IMR-90 (cell line): ENCODE measurements at regions not wholly inside any gene's neighbourhood (a gene's known extent, or its start where the extent isn't known, plus 50 kb on each side); places are given as distances from the start of the nearest gene placed in this dataset.

Source experiments
- ATAC-seq: fragments of 200-7000 bp; cut with Tn5 transposase; 2 replicates; pipeline ENCODE4 v1.9.1; 2020; ENCODE audit warnings: low read depth, mild to moderate bottlenecking, moderate library complexity
- BruUV-seq: library from RNA; stranded (reverse); fragments of 400-500 nt; replicated peaks from 2 replicates; lab custom pipeline; 2021; lab: Mats Ljungman, UMichigan
- CTCF ChIA-PET: fragments of 300-600 bp; formaldehyde crosslinking; extraction: SDS; loops from one replicate; lab custom pipeline; 2021; ENCODE audit warnings: antibody characterized with exemption; lab: Yijun Ruan, JAX
- POLR2A ChIA-PET: fragments of 300-600 bp; sonication (Branson Sonifier 250); formaldehyde crosslinking; loops from one replicate; lab custom pipeline; 2022; ENCODE audit warnings: antibody characterized with exemption; ENCODE audit not compliant: unreplicated experiment; lab: Charles Lee
- DNase-seq: peaks from one replicate; pipeline ENCODE4 v3.0.0; 2013
- H2AFZ ChIP-seq: replicated peaks from 2 replicates; pipeline ENCODE3; 2013; ENCODE audit warnings: low read length, mild to moderate bottlenecking; ENCODE audit not compliant: poor library complexity
- H2AK5ac ChIP-seq: 2 replicates; pipeline ENCODE4 v1.6.1; 2013; ENCODE audit warnings: low read depth, low read length, inconsistent platforms
- H2AK9ac ChIP-seq: replicated peaks from 2 replicates; pipeline ENCODE3; 2013; ENCODE audit warnings: mild to moderate bottlenecking, low read depth, low read length, moderate library complexity; ENCODE audit not compliant: poor library complexity
- H2BK120ac ChIP-seq: 2 replicates; pipeline ENCODE4 v1.6.1; 2013; ENCODE audit warnings: low read depth, low read length, inconsistent platforms
- H2BK15ac ChIP-seq: 3 replicates; pipeline ENCODE4 v1.6.1; 2013; ENCODE audit warnings: low read depth, low read length, inconsistent platforms
- H2BK20ac ChIP-seq: 2 replicates; pipeline ENCODE4 v1.6.1; 2013; ENCODE audit warnings: low read depth, mild to moderate bottlenecking, inconsistent platforms, low read length, moderate library complexity
- H2BK5ac ChIP-seq: 2 replicates; pipeline ENCODE4 v1.6.1; 2013; ENCODE audit warnings: mild to moderate bottlenecking, low read depth, low read length, inconsistent platforms; ENCODE audit not compliant: poor library complexity, severe bottlenecking
- H3K14ac ChIP-seq: replicated peaks from 2 replicates; pipeline ENCODE4 v1.6.1; 2013; ENCODE audit warnings: low read depth, low read length, inconsistent platforms
- H3K18ac ChIP-seq: 2 replicates; pipeline ENCODE4 v1.6.1; 2013; ENCODE audit warnings: low read depth, low read length, control low read depth
- H3K23ac ChIP-seq: 2 replicates; pipeline ENCODE4 v1.6.1; 2013; ENCODE audit warnings: low read depth, low read length, inconsistent platforms
- H3K27ac ChIP-seq: 2 replicates; pipeline ENCODE4 v1.5.1; 2013; ENCODE audit warnings: mild to moderate bottlenecking, control low read depth, low read length; ENCODE audit not compliant: insufficient read depth
- H3K27me3 ChIP-seq: 2 replicates; pipeline ENCODE4 v1.6.1; 2013; ENCODE audit warnings: low read length; ENCODE audit not compliant: control insufficient read depth, insufficient read depth
- H3K36me3 ChIP-seq: 2 replicates; pipeline ENCODE4 v1.6.1; 2013; ENCODE audit warnings: low read length, mixed read lengths; ENCODE audit not compliant: control insufficient read depth, insufficient read depth
- H3K4ac ChIP-seq: 2 replicates; pipeline ENCODE4 v1.6.1; 2013; ENCODE audit warnings: low read depth, low read length, inconsistent platforms
- H3K4me1 ChIP-seq: 2 replicates; pipeline ENCODE4 v1.6.1; 2013; ENCODE audit warnings: low read length, mixed read lengths; ENCODE audit not compliant: control insufficient read depth, insufficient read depth
- H3K4me2 ChIP-seq: 2 replicates; pipeline ENCODE4 v1.6.1; 2013; ENCODE audit warnings: low read depth, mild to moderate bottlenecking, control low read depth, low read length, moderate library complexity
- H3K4me3 ChIP-seq: 2 replicates; pipeline ENCODE4 v1.5.1; 2013; ENCODE audit warnings: low read depth, mild to moderate bottlenecking, control low read depth, low read length, moderate library complexity; ENCODE audit not compliant: insufficient read depth
- H3K56ac ChIP-seq: 2 replicates; pipeline ENCODE4 v1.6.1; 2013; ENCODE audit warnings: low read length, inconsistent platforms; ENCODE audit not compliant: insufficient read depth; ENCODE audit errors: extremely low read depth
- H3K79me1 ChIP-seq, 2 experiments: 2 replicates each; pipeline ENCODE4 v1.6.1; 2013; ENCODE audit warnings: low read length in 2 of 2, inconsistent platforms in 1 of 2, low read depth in 1 of 2
- H3K9ac ChIP-seq: 2 replicates; pipeline ENCODE4 v1.6.1; 2013; ENCODE audit warnings: low read depth, low read length, control low read depth
- H3K9me1 ChIP-seq: 2 replicates; pipeline ENCODE4 v1.6.1; 2013; ENCODE audit warnings: low read length, inconsistent platforms; ENCODE audit not compliant: insufficient read depth
- H3K9me3 ChIP-seq: 2 replicates; pipeline ENCODE4 v1.6.1; 2013; ENCODE audit warnings: low read length; ENCODE audit not compliant: control insufficient read depth, insufficient read depth
- H4K20me1 ChIP-seq: 2 replicates; pipeline ENCODE4 v1.6.1; 2013; ENCODE audit warnings: low read length, inconsistent platforms; ENCODE audit not compliant: insufficient read depth
- H4K5ac ChIP-seq: 2 replicates; pipeline ENCODE4 v1.6.1; 2013; ENCODE audit warnings: mild to moderate bottlenecking, low read depth, low read length, control low read depth
- H4K8ac ChIP-seq, 2 experiments: 2 replicates each; pipeline ENCODE4 v1.6.1; 2013; ENCODE audit warnings: low read depth in 2 of 2, low read length in 2 of 2, control low read depth in 1 of 2, inconsistent platforms in 1 of 2
- H4K91ac ChIP-seq: 2 replicates; pipeline ENCODE4 v1.6.1; 2013; ENCODE audit warnings: low read depth, low read length, inconsistent platforms; ENCODE audit not compliant: insufficient read depth
- CHD1 ChIP-seq: IDR thresholded peaks from 2 replicates; pipeline ENCODE4 v1.6.1; 2012; ENCODE audit warnings: low read depth, low read length, improper control_type of control experiment
- MAFK ChIP-seq: IDR thresholded peaks from 2 replicates; pipeline ENCODE4 v1.6.1; 2012; ENCODE audit warnings: low read depth, low read length, improper control_type of control experiment
- MAZ ChIP-seq: IDR thresholded peaks from 2 replicates; pipeline ENCODE4 v1.6.1; 2012; ENCODE audit warnings: low read depth, mild to moderate bottlenecking, low read length, improper control_type of control experiment, moderate library complexity, borderline replicate concordance
- MXI1 ChIP-seq: IDR thresholded peaks from 2 replicates; pipeline ENCODE4 v1.6.1; 2012; ENCODE audit warnings: low read depth, mild to moderate bottlenecking, low read length, moderate library complexity, borderline replicate concordance
- NFE2L2 ChIP-seq: fragments of 150-350 bp; IDR thresholded peaks from 2 replicates; pipeline ENCODE4 v1.6.1; 2016; ENCODE audit warnings: low read depth, mild to moderate bottlenecking, low read length
- POLR2A ChIP-seq: IDR thresholded peaks from 2 replicates; pipeline ENCODE4 v1.6.1; 2012; ENCODE audit warnings: mild to moderate bottlenecking, low read depth, low read length
- RAD21 ChIP-seq: IDR thresholded peaks from 2 replicates; pipeline ENCODE4 v1.6.1; 2012; ENCODE audit warnings: low read length, improper control_type of control experiment
- RCOR1 ChIP-seq: IDR thresholded peaks from 2 replicates; pipeline ENCODE4 v1.6.1; 2012; ENCODE audit warnings: mild to moderate bottlenecking, low read length, improper control_type of control experiment; ENCODE audit not compliant: insufficient replicate concordance
- RFX5 ChIP-seq: IDR thresholded peaks from 2 replicates; pipeline ENCODE4 v1.8.0; 2012; ENCODE audit warnings: low read depth, mild to moderate bottlenecking, low read length, moderate library complexity
- WGBS, 2 experiments: methylation state at CpG; one replicate each; pipeline versions ENCODE4 v1.1.5 to v1.1.7; 2013; ENCODE audit warnings: missing lambda C conversion rate in 2 of 2; ENCODE audit not compliant: insufficient read length in 1 of 2; ENCODE audit errors: extremely low coverage in 2 of 2; 5-methylcytosine and 5-hydroxymethylcytosine counted together
- dilution Hi-C: fragments of 300-500 bp; cut with HindIII; formaldehyde crosslinking; loops from one replicate; pipeline ENCODE4 v1.14.3; 2018; ENCODE audit warnings: low sequenced_read_pairs; ENCODE audit not compliant: unreplicated experiment
- in situ Hi-C: fragments of 300-500 bp; cut with MboI; formaldehyde crosslinking; loops from 3 replicates; pipeline ENCODE4 v1.14.3; 2019; ENCODE audit warnings: low sequenced_read_pairs, inconsistent platforms, mixed read lengths
- intact Hi-C: fragments of 100-400 bp; cut with micrococcal nuclease; formaldehyde crosslinking; loops from 2 replicates; pipeline ENCODE4 v1.10.0; 2022
- TF ChIP-seq, protein P1 (sequence below): fragments of 150-350 bp; IDR thresholded peaks from 2 replicates; pipeline ENCODE4 v1.6.1; 2017; ENCODE audit warnings: mild to moderate bottlenecking, antibody characterized with exemption, low read length, low read depth

DNA sequence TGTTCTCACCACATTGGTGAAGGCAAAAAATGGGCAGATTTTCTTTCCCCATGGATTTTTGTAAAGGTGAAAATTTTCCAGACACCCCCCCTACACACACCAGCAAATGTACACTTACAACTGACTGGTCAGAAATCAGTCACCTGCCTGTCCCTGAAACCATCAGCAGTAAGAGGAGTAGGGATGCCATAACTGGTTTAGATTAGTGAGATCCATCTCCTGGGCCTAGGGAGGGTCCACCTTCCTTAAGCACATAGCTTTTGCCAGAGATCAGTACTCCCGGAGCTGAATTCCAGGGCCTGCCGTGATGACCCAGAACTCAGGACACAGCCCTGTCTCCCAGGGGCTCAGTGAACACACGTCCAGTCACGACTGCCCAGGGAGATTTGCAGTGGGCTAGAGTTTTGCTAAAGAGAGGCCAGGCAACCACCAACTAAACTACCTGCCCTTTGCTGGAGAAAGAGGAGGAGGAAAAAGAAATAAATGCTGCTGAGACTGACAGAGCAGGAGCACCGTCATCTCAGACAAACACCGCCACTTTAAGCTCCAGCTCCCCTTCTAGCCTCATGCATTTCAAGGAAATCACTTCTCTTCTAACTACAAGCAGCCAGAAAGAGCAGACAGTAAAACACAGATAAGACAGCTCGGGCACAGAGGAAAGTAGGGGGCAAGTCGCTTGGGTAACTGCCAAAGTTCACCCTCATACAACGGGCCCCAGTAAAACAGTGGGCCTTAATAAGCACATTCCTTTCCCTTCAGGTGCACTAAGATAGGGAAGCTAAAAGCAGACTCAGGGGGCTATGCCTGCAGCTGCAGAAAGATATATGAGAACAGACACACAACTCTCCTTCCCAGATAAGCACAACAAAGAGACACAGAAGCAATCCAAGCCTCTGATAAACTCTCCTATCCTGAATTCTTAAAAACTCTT lies 82.6 kb upstream of the SPTLC3 start:
- H3K4ac ChIP-seq = no peak overlapping the region
- peak overlapping the region; percentile 65; the same call in 1 of the 2 replicates for H2AK5ac ChIP-seq
- no peak overlapping the region for H4K8ac ChIP-seq
- H2BK20ac ChIP-seq = peak overlapping the region; percentile 10; the same call in 1 of the 2 replicates
- in situ Hi-C loops = no loop called here
- no peaks in the 10 kb centered on the region for H4K20me1 ChIP-seq
- intact Hi-C loops = loop anchor here (1.0 to 5.0 kb wide), 4 partner anchors 40 to 1251 kb away; no protein-coding TSS in a partner anchor
- no peaks in the 10 kb centered on the region; the same call in 1 of the 2 replicates for H3K27me3 ChIP-seq
- no peak overlapping the region for H4K5ac ChIP-seq
- CTCF ChIA-PET = interaction anchor here (1.4 to 3.7 kb wide), 2 partner anchors 9 to 40 kb away, joined by 6 to 24 read pairs; no protein-coding TSS in a partner anchor
- no peak overlapping the region for H3K14ac ChIP-seq
- no peaks in the 10 kb centered on the region for H3K36me3 ChIP-seq
- dilution Hi-C loops = no loop called here
- no peak overlapping the region for H3K4me2 ChIP-seq
- 0 out of 2 replicates have a peak, but pooled peaks cover 3% of the 10 kb centered on the region for H3K9me1 ChIP-seq
- no TSS peak for BruUV-seq
- peak overlapping the region; percentile 34; the same call in 1 of the 2 replicates for H4K91ac ChIP-seq
- DNase-seq (no peak), ATAC-seq (no peak)
- H3K4me1 ChIP-seq = peaks cover 17% of the 10 kb centered on the region
- H3K56ac ChIP-seq = no peak overlapping the region
- no peak overlapping the region for H2AFZ ChIP-seq
- H3K23ac ChIP-seq = no peak overlapping the region
- no peak overlapping the region for H3K9ac ChIP-seq
- no peak overlapping the region for H3K18ac ChIP-seq
- H3K4me3 ChIP-seq = no peak overlapping the region
- H3K9me3 ChIP-seq = no peaks in the 10 kb centered on the region
- 0 out of 2 replicates have a peak overlapping the region, but pooled peaks have one; percentile 20 for H2BK120ac ChIP-seq
- TF ChIP-seq MXI1 (no peak), MAZ (no peak), MAFK (no peak), CHD1 (no peak), NFE2L2 (no peak), RFX5 (no peak), RCOR1 (no peak), POLR2A (no peak), RAD21 (no peak)
- TF ChIP-seq, protein P1, sequence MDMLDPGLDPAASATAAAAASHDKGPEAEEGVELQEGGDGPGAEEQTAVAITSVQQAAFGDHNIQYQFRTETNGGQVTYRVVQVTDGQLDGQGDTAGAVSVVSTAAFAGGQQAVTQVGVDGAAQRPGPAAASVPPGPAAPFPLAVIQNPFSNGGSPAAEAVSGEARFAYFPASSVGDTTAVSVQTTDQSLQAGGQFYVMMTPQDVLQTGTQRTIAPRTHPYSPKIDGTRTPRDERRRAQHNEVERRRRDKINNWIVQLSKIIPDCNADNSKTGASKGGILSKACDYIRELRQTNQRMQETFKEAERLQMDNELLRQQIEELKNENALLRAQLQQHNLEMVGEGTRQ = no peak
- WGBS, 2 experiments = no CpG with 5 or more reads among the region's 9 CpGs
- H3K27ac ChIP-seq = no peak overlapping the region
- no peak overlapping the region for H2BK5ac ChIP-seq
- peak overlapping the region; percentile 15 for H2AK9ac ChIP-seq
- H3K79me1 ChIP-seq = no peaks in the 10 kb centered on the region
- H2BK15ac ChIP-seq = no peak overlapping the region
- POLR2A ChIA-PET = no interaction called here
